HCT116 (cell line): ENCODE measurements at regions not wholly inside any gene's neighbourhood (a gene's known extent, or its start where the extent isn't known, plus 50 kb on each side); places are given as distances from the start of the nearest gene placed in this dataset.

Experiments
- CBX3 ChIP-seq: IDR thresholded peaks from 2 replicates; pipeline ENCODE4 v1.6.1; 2012; ENCODE audit warnings: low read depth
- CEBPB ChIP-seq: IDR thresholded peaks from 2 replicates; pipeline ENCODE4 v1.6.1; 2012; ENCODE audit warnings: low read depth
- POLR2A ChIP-seq: IDR thresholded peaks from 2 replicates; pipeline ENCODE4 v1.7.0; 2011; ENCODE audit warnings: borderline replicate concordance; ENCODE audit not compliant: insufficient read depth, insufficient read length; ENCODE audit errors: extremely low read depth
- POLR2AphosphoS5 ChIP-seq: IDR thresholded peaks from 2 replicates; pipeline ENCODE4 v1.6.1; 2011; ENCODE audit warnings: mild to moderate bottlenecking, low read depth, low read length, moderate library complexity
- RAD21 ChIP-seq: IDR thresholded peaks from 2 replicates; pipeline ENCODE4 v1.6.1; 2012; ENCODE audit warnings: low read depth, mild to moderate bottlenecking
- SRF ChIP-seq: IDR thresholded peaks from 2 replicates; pipeline ENCODE4 v1.6.1; 2012; ENCODE audit warnings: low read depth
- TCF7L2 ChIP-seq: IDR thresholded peaks from 2 replicates; pipeline ENCODE4 v1.7.0; 2011; ENCODE audit warnings: borderline replicate concordance, inconsistent platforms; ENCODE audit not compliant: insufficient read depth, insufficient read length; ENCODE audit errors: extremely low read depth
- YY1 ChIP-seq: IDR thresholded peaks from 2 replicates; pipeline ENCODE4 v1.6.1; 2011; ENCODE audit warnings: low read length, low read depth, moderate library complexity, mild to moderate bottlenecking; ENCODE audit not compliant: insufficient replicate concordance; ENCODE audit errors: extremely low read depth
- ZNF274 ChIP-seq: fragments of 200-500 bp; sonication (Bioruptor generic); IDR thresholded peaks from 2 replicates; pipeline ENCODE4 v1.6.1; 2014; ENCODE audit warnings: mild to moderate bottlenecking, low read depth, low read length, inconsistent platforms
- TF ChIP-seq, protein P1 (sequence below): IDR thresholded peaks from 2 replicates; pipeline ENCODE4 v1.6.1; 2012
- TF ChIP-seq, protein P2 (sequence below), 3 experiments: fragments of 200-600 bp in 1 of 3; sonication (generic) in 1 of 3; IDR thresholded peaks in 2 of 3; conservative IDR thresholded peaks in 1 of 3; 2 replicates each; pipeline ENCODE4 v1.5.1; 2012 to 2017; ENCODE audit warnings: low read depth in 2 of 3, low read length in 2 of 3, antibody characterized with exemption in 1 of 3, borderline replicate concordance in 1 of 3, control low read depth in 1 of 3, mild to moderate bottlenecking in 1 of 3, mixed read lengths in 1 of 3, mixed run types in 1 of 3, moderate library complexity in 1 of 3; ENCODE audit not compliant: insufficient read depth in 1 of 3
- TF ChIP-seq, protein P3 (sequence below): IDR thresholded peaks from 2 replicates; pipeline ENCODE4 v1.6.1; 2012; ENCODE audit warnings: low read depth
- TF ChIP-seq, protein P4 (sequence below): IDR thresholded peaks from 2 replicates; pipeline ENCODE4 v1.6.1; 2012

DNA sequence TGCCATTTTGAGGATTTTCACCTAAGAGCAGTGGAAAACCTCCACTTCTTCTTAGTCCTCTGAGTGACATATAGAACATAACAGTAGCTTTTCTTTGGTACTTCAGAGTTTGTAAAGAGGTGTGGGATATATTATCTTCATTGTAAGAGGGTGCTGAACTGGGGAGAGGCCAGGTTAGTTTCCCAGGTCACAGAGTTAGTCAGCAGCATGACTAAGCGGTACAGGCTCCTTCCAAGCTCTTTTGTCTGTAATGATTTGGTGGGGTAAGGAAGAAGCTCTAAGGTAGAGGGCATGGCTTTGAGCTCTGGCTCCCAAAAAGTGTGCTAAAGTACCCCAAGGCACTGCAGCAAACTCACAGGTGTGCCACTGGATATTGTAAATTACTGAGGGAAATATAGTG lies 325.0 kb upstream of the PLXNA2 start:
- TF ChIP-seq RAD21 (no peak), POLR2A (no peak), TCF7L2 (no peak), POLR2AphosphoS5 (no peak), CBX3 (no peak), CEBPB (no peak), ZNF274 (no peak), SRF (no peak), YY1 (no peak)
- TF ChIP-seq, protein P1, sequence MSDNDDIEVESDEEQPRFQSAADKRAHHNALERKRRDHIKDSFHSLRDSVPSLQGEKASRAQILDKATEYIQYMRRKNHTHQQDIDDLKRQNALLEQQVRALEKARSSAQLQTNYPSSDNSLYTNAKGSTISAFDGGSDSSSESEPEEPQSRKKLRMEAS = no peak
- TF ChIP-seq, protein P2, sequence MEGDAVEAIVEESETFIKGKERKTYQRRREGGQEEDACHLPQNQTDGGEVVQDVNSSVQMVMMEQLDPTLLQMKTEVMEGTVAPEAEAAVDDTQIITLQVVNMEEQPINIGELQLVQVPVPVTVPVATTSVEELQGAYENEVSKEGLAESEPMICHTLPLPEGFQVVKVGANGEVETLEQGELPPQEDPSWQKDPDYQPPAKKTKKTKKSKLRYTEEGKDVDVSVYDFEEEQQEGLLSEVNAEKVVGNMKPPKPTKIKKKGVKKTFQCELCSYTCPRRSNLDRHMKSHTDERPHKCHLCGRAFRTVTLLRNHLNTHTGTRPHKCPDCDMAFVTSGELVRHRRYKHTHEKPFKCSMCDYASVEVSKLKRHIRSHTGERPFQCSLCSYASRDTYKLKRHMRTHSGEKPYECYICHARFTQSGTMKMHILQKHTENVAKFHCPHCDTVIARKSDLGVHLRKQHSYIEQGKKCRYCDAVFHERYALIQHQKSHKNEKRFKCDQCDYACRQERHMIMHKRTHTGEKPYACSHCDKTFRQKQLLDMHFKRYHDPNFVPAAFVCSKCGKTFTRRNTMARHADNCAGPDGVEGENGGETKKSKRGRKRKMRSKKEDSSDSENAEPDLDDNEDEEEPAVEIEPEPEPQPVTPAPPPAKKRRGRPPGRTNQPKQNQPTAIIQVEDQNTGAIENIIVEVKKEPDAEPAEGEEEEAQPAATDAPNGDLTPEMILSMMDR (IDR thresholded peaks at IDR 0.05 in 2 of 3, conservative IDR thresholded peaks at IDR 0.05 in 1 of 3; ENCODE audit: borderline replicate concordance in 1 of 3, insufficient read depth in 1 of 3, low read depth in 2 of 3, low read length in 2 of 3) = no peak
- TF ChIP-seq, protein P3, sequence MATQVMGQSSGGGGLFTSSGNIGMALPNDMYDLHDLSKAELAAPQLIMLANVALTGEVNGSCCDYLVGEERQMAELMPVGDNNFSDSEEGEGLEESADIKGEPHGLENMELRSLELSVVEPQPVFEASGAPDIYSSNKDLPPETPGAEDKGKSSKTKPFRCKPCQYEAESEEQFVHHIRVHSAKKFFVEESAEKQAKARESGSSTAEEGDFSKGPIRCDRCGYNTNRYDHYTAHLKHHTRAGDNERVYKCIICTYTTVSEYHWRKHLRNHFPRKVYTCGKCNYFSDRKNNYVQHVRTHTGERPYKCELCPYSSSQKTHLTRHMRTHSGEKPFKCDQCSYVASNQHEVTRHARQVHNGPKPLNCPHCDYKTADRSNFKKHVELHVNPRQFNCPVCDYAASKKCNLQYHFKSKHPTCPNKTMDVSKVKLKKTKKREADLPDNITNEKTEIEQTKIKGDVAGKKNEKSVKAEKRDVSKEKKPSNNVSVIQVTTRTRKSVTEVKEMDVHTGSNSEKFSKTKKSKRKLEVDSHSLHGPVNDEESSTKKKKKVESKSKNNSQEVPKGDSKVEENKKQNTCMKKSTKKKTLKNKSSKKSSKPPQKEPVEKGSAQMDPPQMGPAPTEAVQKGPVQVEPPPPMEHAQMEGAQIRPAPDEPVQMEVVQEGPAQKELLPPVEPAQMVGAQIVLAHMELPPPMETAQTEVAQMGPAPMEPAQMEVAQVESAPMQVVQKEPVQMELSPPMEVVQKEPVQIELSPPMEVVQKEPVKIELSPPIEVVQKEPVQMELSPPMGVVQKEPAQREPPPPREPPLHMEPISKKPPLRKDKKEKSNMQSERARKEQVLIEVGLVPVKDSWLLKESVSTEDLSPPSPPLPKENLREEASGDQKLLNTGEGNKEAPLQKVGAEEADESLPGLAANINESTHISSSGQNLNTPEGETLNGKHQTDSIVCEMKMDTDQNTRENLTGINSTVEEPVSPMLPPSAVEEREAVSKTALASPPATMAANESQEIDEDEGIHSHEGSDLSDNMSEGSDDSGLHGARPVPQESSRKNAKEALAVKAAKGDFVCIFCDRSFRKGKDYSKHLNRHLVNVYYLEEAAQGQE = no peak
- TF ChIP-seq, protein P4, sequence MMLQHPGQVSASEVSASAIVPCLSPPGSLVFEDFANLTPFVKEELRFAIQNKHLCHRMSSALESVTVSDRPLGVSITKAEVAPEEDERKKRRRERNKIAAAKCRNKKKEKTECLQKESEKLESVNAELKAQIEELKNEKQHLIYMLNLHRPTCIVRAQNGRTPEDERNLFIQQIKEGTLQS = no peak
